HepG2 (cell line): ENCODE measurements at regions not wholly inside any gene's neighbourhood (a gene's known extent, or its start where the extent isn't known, plus 50 kb on each side); places are given as distances from the start of the nearest gene placed in this dataset.

Experiments
- ATAC-seq: fragments of 200-7000 bp; cut with Tn5 transposase; 3 replicates; pipeline ENCODE4 v1.9.1; 2020; ENCODE audit warnings: mild to moderate bottlenecking, moderate library complexity
- BruUV-seq: library from RNA; stranded (reverse); fragments of 400-500 nt; replicated peaks from 2 replicates; lab custom pipeline; 2021; lab: Mats Ljungman, UMichigan
- CTCF ChIA-PET: fragments of 300-600 bp; formaldehyde crosslinking; extraction: SDS; loops from one replicate; lab custom pipeline; 2021; ENCODE audit warnings: low total read pairs, inconsistent platforms, low intra/inter-chr PET ratio; lab: Yijun Ruan, JAX
- POLR2A ChIA-PET: fragments of 350-600 bp; sonication (Branson Sonifier 250); formaldehyde crosslinking; loops from one replicate; lab custom pipeline; 2020; ENCODE audit warnings: antibody characterized with exemption, inconsistent platforms; lab: Yijun Ruan, JAX
- DNase-seq: peaks from one replicate; pipeline ENCODE4 v3.0.0-alpha.2; 2015; ENCODE audit warnings: low spot score
- FAIRE-seq: peaks from 3 replicates; lab custom pipeline; 2011; peaks lifted over from hg19 to GRCh38; lab: Jason Lieb, UNC
- H2AFZ ChIP-seq: one replicate; pipeline ENCODE4 v1.6.1; 2011; ENCODE audit warnings: low read length, inconsistent platforms
- H3K27ac ChIP-seq: fragments of 300-600 bp; 3 replicates; pipeline ENCODE4 v1.8.0; 2011; ENCODE audit warnings: mixed run types, mild to moderate bottlenecking, mixed read lengths, low read length, inconsistent platforms; ENCODE audit not compliant: insufficient read depth; ENCODE audit errors: extremely low read length
- H3K27me3 ChIP-seq, 2 experiments: fragments of 200-600 bp in 1 of 2; 2 replicates in 1 of 2; 3 replicates in 1 of 2; pipeline versions ENCODE4 v1.6.0 to v1.8.0; 2011; ENCODE audit warnings: low read length in 2 of 2, mild to moderate bottlenecking in 2 of 2, moderate library complexity in 2 of 2, inconsistent platforms in 1 of 2; ENCODE audit not compliant: insufficient read depth in 2 of 2, control insufficient read depth in 1 of 2
- H3K36me3 ChIP-seq, 2 experiments: fragments of 200-600 bp in 1 of 2; replicated peaks in 1 of 2; 2 replicates in 1 of 2; 3 replicates in 1 of 2; pipeline versions ENCODE4 v1.5.1 to v1.8.0; 2011; ENCODE audit warnings: low read length in 2 of 2, inconsistent platforms in 1 of 2; ENCODE audit not compliant: insufficient read depth in 2 of 2, control insufficient read depth in 1 of 2
- H3K4me1 ChIP-seq: 2 replicates; pipeline ENCODE4 v1.5.1; 2012; ENCODE audit warnings: low read length, inconsistent platforms; ENCODE audit not compliant: insufficient read depth
- H3K4me2 ChIP-seq: 2 replicates; pipeline ENCODE4 v1.6.0; 2011; ENCODE audit warnings: low read depth, low read length, inconsistent platforms
- H3K4me3 ChIP-seq, 3 experiments: fragments of 200-600 bp in 1 of 3; sonication (generic), shearing (Covaris generic) in 1 of 3; replicated peaks in 1 of 3; 2 replicates each; pipeline ENCODE4 v1.5.1; 2011 to 2016; ENCODE audit warnings: low read length in 3 of 3, inconsistent platforms in 2 of 3, low read depth in 2 of 3, mild to moderate bottlenecking in 2 of 3, control low read depth in 1 of 3, mixed read lengths in 1 of 3; ENCODE audit not compliant: insufficient read depth in 1 of 3
- H3K79me2 ChIP-seq: one replicate; pipeline ENCODE4 v1.6.1; 2011; ENCODE audit warnings: low read length, inconsistent platforms; ENCODE audit not compliant: insufficient read depth
- H3K9ac ChIP-seq: 2 replicates; pipeline ENCODE4 v1.6.0; 2011; ENCODE audit warnings: mild to moderate bottlenecking, low read depth, low read length, inconsistent platforms; ENCODE audit not compliant: insufficient read depth
- H3K9me3 ChIP-seq: 2 replicates; pipeline ENCODE4 v1.5.1; 2012; ENCODE audit warnings: mild to moderate bottlenecking, low read length
- H4K20me1 ChIP-seq: 2 replicates; pipeline ENCODE4 v1.6.0; 2011; ENCODE audit warnings: inconsistent platforms, mild to moderate bottlenecking, low read length, moderate library complexity; ENCODE audit not compliant: insufficient read depth
- CHCHD3 ChIP-seq: sonication (generic); formaldehyde crosslinking; IDR thresholded peaks from 2 replicates; pipeline ENCODE4 v1.8.0; 2022; ENCODE audit warnings: mild to moderate bottlenecking, missing genetic modification reagents, moderate library complexity
- EHMT2 ChIP-seq: fragments of 200-600 bp; sonication (generic); IDR thresholded peaks from 2 replicates; pipeline ENCODE4 v1.7.0; 2017; ENCODE audit warnings: antibody characterized with exemption, low read depth, low read length, borderline replicate concordance
- GABPA ChIP-seq, 2 experiments: IDR thresholded peaks; 2 replicates each; pipeline ENCODE4 v1.6.1; 2011 to 2016; ENCODE audit warnings: low read depth in 2 of 2, low read length in 1 of 2, missing biosample characterization in 1 of 2, missing genetic modification characterization in 1 of 2
- IRF2 ChIP-seq: IDR thresholded peaks from 2 replicates; pipeline ENCODE4 v1.6.1; 2018; ENCODE audit warnings: missing genetic modification reagents, missing compliant biosample characterization
- MXI1 ChIP-seq: IDR thresholded peaks from 3 replicates; pipeline ENCODE4 v1.6.1; 2012; ENCODE audit warnings: low read depth, low read length, inconsistent platforms, borderline replicate concordance
- NFKBIZ ChIP-seq: IDR thresholded peaks from 2 replicates; pipeline ENCODE4 v1.6.1; 2018; ENCODE audit warnings: missing genetic modification reagents, missing compliant biosample characterization
- NR2C2 ChIP-seq: sonication (generic); formaldehyde crosslinking; IDR thresholded peaks from 2 replicates; pipeline ENCODE4 v1.4.0; 2020; ENCODE audit warnings: missing genetic modification reagents, mild to moderate bottlenecking, moderate library complexity, borderline replicate concordance
- PHB2 ChIP-seq: fragments of 450-650 bp; IDR thresholded peaks from 2 replicates; pipeline ENCODE4 v1.6.1; 2018; ENCODE audit not compliant: partially characterized antibody
- RFXAP ChIP-seq: sonication (generic); formaldehyde crosslinking; IDR thresholded peaks from 2 replicates; pipeline ENCODE4 v1.4.0; 2020; ENCODE audit warnings: missing genetic modification reagents, borderline replicate concordance
- SNAI1 ChIP-seq: sonication (generic); formaldehyde crosslinking; IDR thresholded peaks from 2 replicates; pipeline ENCODE4 v1.5.0; 2020; ENCODE audit warnings: mild to moderate bottlenecking, missing genetic modification reagents, borderline replicate concordance
- TARDBP ChIP-seq: sonication (generic); formaldehyde crosslinking; IDR thresholded peaks from 2 replicates; pipeline ENCODE4 v1.8.0; 2022; ENCODE audit warnings: mild to moderate bottlenecking, missing genetic modification reagents
- ZNF138 ChIP-seq: sonication (generic); formaldehyde crosslinking; IDR thresholded peaks from 2 replicates; pipeline ENCODE4 v1.5.0; 2020; ENCODE audit warnings: mild to moderate bottlenecking, low read depth, missing genetic modification reagents
- ZNF547 ChIP-seq: sonication (generic); formaldehyde crosslinking; IDR thresholded peaks from 2 replicates; pipeline ENCODE4 v1.5.1; 2020; ENCODE audit warnings: mild to moderate bottlenecking, missing genetic modification reagents
- ZNF772 ChIP-seq: sonication (generic); formaldehyde crosslinking; IDR thresholded peaks from 2 replicates; pipeline ENCODE4 v1.5.0; 2020; ENCODE audit warnings: mild to moderate bottlenecking, missing genetic modification reagents
- whole genome bisulfite sequencing: methylation state at CpG from one replicate; pipeline ENCODE4 v1.1.6; 2017; ENCODE audit warnings: low lambda C conversion rate; 5-methylcytosine and 5-hydroxymethylcytosine counted together
- in situ Hi-C: cut with HindIII; loops from 2 replicates; pipeline ENCODE4 v1.10.0; 2017; ENCODE audit warnings: low pct_unique_long_range_greater_than_20kb; ENCODE audit not compliant: extremely low pct_ligation_motif_present
- intact Hi-C: fragments of 100-400 bp; cut with micrococcal nuclease; formaldehyde crosslinking; loops from one replicate; pipeline ENCODE4 v1.10.0; 2022; ENCODE audit not compliant: unreplicated experiment
- TF ChIP-seq, protein P1 (sequence below): sonication (generic); formaldehyde crosslinking; IDR thresholded peaks from 2 replicates; pipeline ENCODE4 v1.9.0; 2022; ENCODE audit warnings: missing genetic modification reagents, mild to moderate bottlenecking, borderline replicate concordance
- TF ChIP-seq, protein P2 (sequence below): sonication (generic); formaldehyde crosslinking; IDR thresholded peaks from 2 replicates; pipeline ENCODE4 v1.4.0; 2020; ENCODE audit warnings: missing genetic modification reagents, mild to moderate bottlenecking, borderline replicate concordance

DNA sequence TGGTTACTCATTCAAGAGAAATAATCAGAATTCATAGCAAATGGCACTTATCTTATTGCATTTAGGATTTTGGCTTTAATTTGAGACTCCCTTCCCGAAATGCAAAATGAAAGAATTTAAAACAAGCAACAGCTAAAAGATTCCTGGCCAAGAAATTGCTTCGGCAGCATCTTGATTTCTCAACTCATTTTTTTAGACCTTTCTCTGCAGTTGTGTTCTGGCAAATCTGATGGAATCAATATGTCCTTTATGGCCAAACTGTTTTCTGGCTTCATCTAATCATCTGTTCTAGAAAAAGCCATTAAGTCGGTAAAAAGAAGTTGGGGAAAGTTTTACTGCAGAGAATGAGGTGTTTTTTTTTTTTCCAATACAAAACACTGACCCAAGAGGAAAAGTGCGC lies 172.1 kb downstream of the SLC16A9 start:
- no peaks in the 10 kb centered on the region for H4K20me1 ChIP-seq
- H3K4me3 ChIP-seq, result no peak overlapping the region
- H3K4me2 ChIP-seq, result no peak overlapping the region
- FAIRE-seq (no peak), DNase-seq (no peak), ATAC-seq (no peak)
- CTCF ChIA-PET, result no interaction called here
- WGBS, result 17% methylated on average over 4 of the region's 4 CpGs
- H3K27me3 ChIP-seq, result no peaks in the 10 kb centered on the region
- POLR2A ChIA-PET, result no interaction called here
- no peak overlapping the region for H3K27ac ChIP-seq
- no peaks in the 10 kb centered on the region for H3K36me3 ChIP-seq
- no TSS peak for BruUV-seq
- H3K4me1 ChIP-seq, result no peaks in the 10 kb centered on the region
- H2AFZ ChIP-seq, result no peak overlapping the region
- TF ChIP-seq RFXAP (CRISPR knock-in tag), result no peak
- no peak for TF ChIP-seq NFKBIZ (CRISPR knock-in tag)
- TF ChIP-seq GABPA (IDR thresholded peaks at IDR 0.05; ENCODE audit: low read depth, low read length), result no peak
- no peak for TF ChIP-seq GABPA (CRISPR knock-in tag; IDR thresholded peaks at IDR 0.05; ENCODE audit: low read depth)
- TF ChIP-seq SNAI1 (CRISPR knock-in tag), result no peak
- TF ChIP-seq IRF2 (CRISPR knock-in tag), result no peak
- no peak for TF ChIP-seq ZNF138 (CRISPR knock-in tag)
- TF ChIP-seq CHCHD3 (CRISPR knock-in tag), result no peak
- no peak for TF ChIP-seq TARDBP (CRISPR knock-in tag)
- no peak for TF ChIP-seq MXI1
- TF ChIP-seq ZNF772, result no peak
- TF ChIP-seq, protein P1, sequence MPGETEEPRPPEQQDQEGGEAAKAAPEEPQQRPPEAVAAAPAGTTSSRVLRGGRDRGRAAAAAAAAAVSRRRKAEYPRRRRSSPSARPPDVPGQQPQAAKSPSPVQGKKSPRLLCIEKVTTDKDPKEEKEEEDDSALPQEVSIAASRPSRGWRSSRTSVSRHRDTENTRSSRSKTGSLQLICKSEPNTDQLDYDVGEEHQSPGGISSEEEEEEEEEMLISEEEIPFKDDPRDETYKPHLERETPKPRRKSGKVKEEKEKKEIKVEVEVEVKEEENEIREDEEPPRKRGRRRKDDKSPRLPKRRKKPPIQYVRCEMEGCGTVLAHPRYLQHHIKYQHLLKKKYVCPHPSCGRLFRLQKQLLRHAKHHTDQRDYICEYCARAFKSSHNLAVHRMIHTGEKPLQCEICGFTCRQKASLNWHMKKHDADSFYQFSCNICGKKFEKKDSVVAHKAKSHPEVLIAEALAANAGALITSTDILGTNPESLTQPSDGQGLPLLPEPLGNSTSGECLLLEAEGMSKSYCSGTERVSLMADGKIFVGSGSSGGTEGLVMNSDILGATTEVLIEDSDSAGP (CRISPR knock-in tag), result no peak
- no peak for TF ChIP-seq EHMT2
- no peak for TF ChIP-seq NR2C2 (CRISPR knock-in tag)
- TF ChIP-seq, protein P2, sequence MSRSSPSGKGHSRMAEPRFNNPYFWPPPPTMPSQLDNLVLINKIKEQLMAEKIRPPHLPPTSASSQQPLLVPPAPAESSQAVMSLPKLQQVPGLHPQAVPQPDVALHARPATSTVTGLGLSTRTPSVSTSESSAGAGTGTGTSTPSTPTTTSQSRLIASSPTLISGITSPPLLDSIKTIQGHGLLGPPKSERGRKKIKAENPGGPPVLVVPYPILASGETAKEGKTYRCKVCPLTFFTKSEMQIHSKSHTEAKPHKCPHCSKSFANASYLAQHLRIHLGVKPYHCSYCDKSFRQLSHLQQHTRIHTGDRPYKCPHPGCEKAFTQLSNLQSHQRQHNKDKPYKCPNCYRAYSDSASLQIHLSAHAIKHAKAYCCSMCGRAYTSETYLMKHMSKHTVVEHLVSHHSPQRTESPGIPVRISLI (CRISPR knock-in tag), result no peak
- no peak for TF ChIP-seq PHB2
- no peak for TF ChIP-seq ZNF547 (CRISPR knock-in tag)
- in situ Hi-C loops (no loop called here), intact Hi-C loops (no loop called here)
- H3K9ac ChIP-seq, result no peak overlapping the region
- no peaks in the 10 kb centered on the region for H3K79me2 ChIP-seq
- H3K9me3 ChIP-seq, result no peaks in the 10 kb centered on the region
